GM12878 (cell line): ENCODE measurements at regions not wholly inside any gene's neighbourhood (a gene's known extent, or its start where the extent isn't known, plus 50 kb on each side); places are given as distances from the start of the nearest gene placed in this dataset.

ENCODE experiments used
- ATAC-seq: fragments of 200-7000 bp; cut with Tn5 transposase; 3 replicates; pipeline ENCODE4 v1.9.1; 2020; ENCODE audit warnings: mild to moderate bottlenecking, moderate library complexity
- BruUV-seq: library from RNA; stranded (reverse); fragments of 400-500 nt; replicated peaks from 2 replicates; lab custom pipeline; 2021; lab: Mats Ljungman, UMichigan
- CTCF ChIA-PET: fragments of 300-600 bp; sonication (Branson Sonifier 250); formaldehyde crosslinking; extraction: SDS; loops from one replicate; lab custom pipeline; 2021; ENCODE audit warnings: inconsistent platforms; lab: Yijun Ruan, JAX
- POLR2A ChIA-PET: fragments of 350-600 bp; formaldehyde crosslinking; extraction: SDS; loops from one replicate; lab custom pipeline; 2021; ENCODE audit warnings: inconsistent platforms; lab: Charles Lee
- RAD21 ChIA-PET: fragments of 300-600 bp; sonication (Branson Sonifier 250); formaldehyde crosslinking; loops from one replicate; lab custom pipeline; 2023; ENCODE audit warnings: antibody characterized with exemption; ENCODE audit not compliant: unreplicated experiment; lab: Charles Lee
- SMC1A ChIA-PET: fragments of 300-600 bp; sonication (Branson Sonifier 250); formaldehyde crosslinking; loops from one replicate; lab custom pipeline; 2023; ENCODE audit not compliant: unreplicated experiment, uncharacterized antibody; lab: Charles Lee
- DNase-seq: peaks from one replicate; pipeline ENCODE4 v3.0.0-alpha.2; 2011; ENCODE audit warnings: low read depth, low spot score
- FAIRE-seq: peaks from 3 replicates; lab custom pipeline; 2011; peaks lifted over from hg19 to GRCh38; lab: Jason Lieb, UNC
- H2AFZ ChIP-seq: 2 replicates; pipeline ENCODE4 v1.6.0; 2011; ENCODE audit warnings: low read depth, low read length, control low read depth; ENCODE audit not compliant: control insufficient read depth
- H3K27ac ChIP-seq: 2 replicates; pipeline ENCODE4 v1.5.1; 2011; ENCODE audit warnings: control low read depth; ENCODE audit not compliant: control insufficient read depth, insufficient read depth
- H3K27me3 ChIP-seq, 2 experiments: replicated peaks in 1 of 2; 2 replicates each; pipeline versions ENCODE4 v1.6.0 to v1.6.1; 2011; ENCODE audit warnings: low read length in 1 of 2; ENCODE audit not compliant: control insufficient read depth in 2 of 2, insufficient read depth in 2 of 2
- H3K36me3 ChIP-seq, 2 experiments: 2 replicates each; pipeline ENCODE4 v1.5.1; 2011; ENCODE audit warnings: low read length in 1 of 2; ENCODE audit not compliant: control insufficient read depth in 2 of 2, insufficient read depth in 2 of 2
- H3K4me1 ChIP-seq: 2 replicates; pipeline ENCODE4 v1.6.1; 2011; ENCODE audit warnings: mild to moderate bottlenecking, low read length, moderate library complexity, mixed read lengths; ENCODE audit not compliant: control insufficient read depth, insufficient read depth
- H3K4me2 ChIP-seq: 2 replicates; pipeline ENCODE4 v1.6.0; 2011; ENCODE audit warnings: control low read depth; ENCODE audit not compliant: control insufficient read depth, insufficient read depth
- H3K4me3 ChIP-seq: fragments of 200-600 bp; sonication (generic); 2 replicates; pipeline ENCODE4 v1.5.1; 2016
- H3K79me2 ChIP-seq: 2 replicates; pipeline ENCODE4 v1.6.0; 2011; ENCODE audit warnings: low read length; ENCODE audit not compliant: control insufficient read depth, insufficient read depth
- H3K9ac ChIP-seq: 2 replicates; pipeline ENCODE4 v1.8.0; 2011; ENCODE audit warnings: low read length, control low read depth, mixed read lengths; ENCODE audit not compliant: control insufficient read depth, insufficient read depth
- H3K9me3 ChIP-seq: replicated peaks from 3 replicates; pipeline ENCODE4 v1.5.1; 2011; ENCODE audit warnings: mild to moderate bottlenecking, low read length; ENCODE audit not compliant: control insufficient read depth, insufficient read depth
- H4K20me1 ChIP-seq: 2 replicates; pipeline ENCODE4 v1.6.0; 2011; ENCODE audit not compliant: control insufficient read depth, insufficient read depth
- DPF2 ChIP-seq: fragments of 450-650 bp; IDR thresholded peaks from 2 replicates; pipeline ENCODE4 v1.6.1; 2017; ENCODE audit warnings: mild to moderate bottlenecking
- E4F1 ChIP-seq: fragments of 450-650 bp; IDR thresholded peaks from 2 replicates; pipeline ENCODE4 v1.6.1; 2018; ENCODE audit warnings: borderline replicate concordance, mild to moderate bottlenecking; ENCODE audit not compliant: partially characterized antibody
- FOXM1 ChIP-seq: IDR thresholded peaks from 2 replicates; pipeline ENCODE4 v1.6.1; 2012; ENCODE audit warnings: low read depth, mild to moderate bottlenecking, inconsistent platforms, low read length, moderate library complexity
- KDM1A ChIP-seq: fragments of 200-600 bp; sonication (generic); IDR thresholded peaks from 2 replicates; pipeline ENCODE4 v1.6.1; 2016; ENCODE audit warnings: borderline replicate concordance
- NKRF ChIP-seq: fragments of 450-650 bp; conservative IDR thresholded peaks from 2 replicates; pipeline ENCODE4 v1.6.1; 2017; ENCODE audit warnings: mild to moderate bottlenecking, moderate library complexity
- TAF1 ChIP-seq: IDR thresholded peaks from 2 replicates; pipeline ENCODE4 v1.6.1; 2011; ENCODE audit warnings: mild to moderate bottlenecking, low read depth, low read length, borderline replicate concordance
- ZBTB40 ChIP-seq: fragments of 450-650 bp; IDR thresholded peaks from 2 replicates; pipeline ENCODE4 v1.6.1; 2016; ENCODE audit warnings: mild to moderate bottlenecking, moderate library complexity, borderline replicate concordance
- ZNF217 ChIP-seq: fragments of 450-650 bp; IDR thresholded peaks from 2 replicates; pipeline ENCODE4 v1.6.1; 2017; ENCODE audit warnings: antibody characterized with exemption, mild to moderate bottlenecking
- ZNF24 ChIP-seq: fragments of 450-650 bp; IDR thresholded peaks from 2 replicates; pipeline ENCODE4 v1.6.1; 2017; ENCODE audit warnings: antibody characterized with exemption, mild to moderate bottlenecking
- ZSCAN29 ChIP-seq: fragments of 450-650 bp; IDR thresholded peaks from 2 replicates; pipeline ENCODE4 v1.6.1; 2017; ENCODE audit warnings: mild to moderate bottlenecking, moderate library complexity
- WGBS: methylation state at CpG from one replicate; pipeline ENCODE4 v1.1.6; 2016; ENCODE audit warnings: low lambda C conversion rate; ENCODE audit not compliant: insufficient replicate concordance, insufficient coverage; ENCODE audit errors: missing lambda C conversion rate; 5-methylcytosine and 5-hydroxymethylcytosine counted together
- in situ Hi-C: fragments of 300-500 bp; cut with MboI; formaldehyde crosslinking; loops from 9 replicates; pipeline ENCODE4 v1.14.3; 2018; ENCODE audit warnings: mixed read lengths
- intact Hi-C: fragments of 100-400 bp; cut with micrococcal nuclease; formaldehyde crosslinking; loops from one replicate; pipeline ENCODE4 v1.14.2; 2022; ENCODE audit not compliant: unreplicated experiment

- TF ChIP-seq ZBTB40 (no peak), ZSCAN29 (no peak), TAF1 (no peak)
- TF ChIP-seq, all 136 proteins: peak for 0
These were observed 81.1 kb downstream of the ASB1 start (continued) for GRCh38 chr2:238507836-238508235.

GRCh38 chr2:238509151-238509835 is 82.6 kb downstream of the ASB1 start:
- FAIRE-seq, result no peak
- BruUV-seq, result no TSS peak
- Histone ChIP-seq H3K4me1 (no peaks in the 10 kb centered on the region), H3K36me3 (no peaks in the 10 kb centered on the region), H3K9me3 (no peaks in the 10 kb centered on the region), H3K27me3 (peaks cover 0 to 2% of the 10 kb centered on the region in 2 experiments; a peak in 1 of 4 replicates), H2AFZ (no peak overlapping the region), H3K27ac (no peak overlapping the region), H3K79me2 (no peaks in the 10 kb centered on the region), H3K4me2 (no peak overlapping the region), H3K9ac (no peak overlapping the region), H3K4me3 (no peak overlapping the region), H4K20me1 (no peaks in the 10 kb centered on the region)
- WGBS, result 18% methylated on average over 12 of the region's 12 CpGs
- ChIA-PET CTCF (no interaction called here), POLR2A (no interaction called here), RAD21 (no interaction called here), SMC1A (no interaction called here)
- no peak for ATAC-seq
- in situ Hi-C loops (no loop called here), intact Hi-C loops (no loop called here)
- no peak for DNase-seq
- no peak for TF ChIP-seq NKRF
- no peak for TF ChIP-seq DPF2
- no peak for TF ChIP-seq FOXM1
- TF ChIP-seq KDM1A, result no peak
- no peak for TF ChIP-seq ZNF217
- no peak for TF ChIP-seq E4F1
- no peak for TF ChIP-seq ZNF24
